NCI-H345 treated with DMSO at 0.1 percent for 48 hours (cell line): ENCODE measurements at regions not wholly inside any gene's neighbourhood (a gene's known extent, or its start where the extent isn't known, plus 50 kb on each side); places are given as distances from the start of the nearest gene placed in this dataset.
"Not testable (repeated sequence)": the region's sequence is repeated elsewhere in the genome, so short reads cannot be mapped to it uniquely, and the experiment has no call there.

Experiments used
- DNase-seq: peaks from one replicate; lab custom pipeline; 2025; ENCODE audit not compliant: unreplicated experiment; lab: John Stamatoyannopoulos, UW

DNA sequence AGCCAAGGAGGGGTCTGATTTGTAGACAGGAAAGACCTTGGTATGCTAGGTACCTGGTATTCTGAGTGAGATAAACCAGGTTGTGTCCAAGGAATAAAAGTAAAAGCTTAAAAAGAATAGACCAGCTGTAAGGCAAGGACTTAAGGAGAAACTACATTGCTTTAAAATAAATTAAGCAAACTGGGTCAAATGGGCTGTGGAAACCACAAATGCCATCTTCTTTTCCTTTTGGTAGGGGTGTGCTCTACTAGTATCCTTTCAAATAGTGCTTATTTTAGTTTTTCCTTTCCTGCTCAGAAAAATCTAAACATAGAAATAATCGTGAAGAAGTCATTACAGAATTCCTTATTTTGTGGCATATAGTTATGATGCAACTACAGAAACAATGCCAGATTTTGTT is 138.6 kb upstream of the KLF12 start:
- no peak for DNase-seq

DNA sequence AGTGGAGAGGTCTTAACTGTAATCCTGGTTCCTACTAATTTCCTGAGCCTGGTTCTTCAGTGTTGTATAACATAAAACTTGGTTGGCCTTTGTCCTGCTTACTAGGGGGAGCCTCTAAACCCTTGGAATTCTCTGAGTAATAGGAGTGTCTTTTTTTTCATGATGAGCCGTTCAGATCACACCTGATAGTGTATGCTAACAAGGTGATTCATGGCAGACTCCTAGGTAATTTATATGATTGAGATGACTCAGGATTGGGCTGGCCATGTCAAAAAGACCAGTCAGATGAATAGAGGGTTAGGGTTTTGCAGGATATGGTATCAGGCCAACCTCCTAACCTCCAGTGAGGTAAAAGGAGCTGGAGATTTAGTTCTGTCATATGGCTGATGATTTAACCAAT is 135.8 kb upstream of the KLF12 start:
- DNase-seq: no peak

DNA sequence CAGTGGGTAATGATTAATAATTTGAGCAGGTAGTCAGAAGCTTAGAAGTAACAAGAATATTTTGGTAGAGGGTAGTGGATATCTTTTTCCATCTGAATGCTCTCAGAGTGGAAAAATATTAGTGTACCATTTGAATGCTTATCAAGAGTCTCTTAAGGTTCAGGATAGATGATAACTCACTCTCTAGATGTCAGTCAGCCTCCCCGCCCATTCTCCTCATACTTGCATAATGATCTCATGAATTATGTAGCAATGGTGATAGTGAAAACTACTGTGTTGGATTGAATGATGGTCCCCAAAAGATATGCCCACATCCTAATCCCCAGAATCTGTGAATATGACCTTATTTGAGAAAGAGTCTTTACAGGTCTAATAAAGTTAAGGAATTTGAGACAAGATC is 132.7 kb upstream of the KLF12 start:
- DNase-seq: no peak

DNA sequence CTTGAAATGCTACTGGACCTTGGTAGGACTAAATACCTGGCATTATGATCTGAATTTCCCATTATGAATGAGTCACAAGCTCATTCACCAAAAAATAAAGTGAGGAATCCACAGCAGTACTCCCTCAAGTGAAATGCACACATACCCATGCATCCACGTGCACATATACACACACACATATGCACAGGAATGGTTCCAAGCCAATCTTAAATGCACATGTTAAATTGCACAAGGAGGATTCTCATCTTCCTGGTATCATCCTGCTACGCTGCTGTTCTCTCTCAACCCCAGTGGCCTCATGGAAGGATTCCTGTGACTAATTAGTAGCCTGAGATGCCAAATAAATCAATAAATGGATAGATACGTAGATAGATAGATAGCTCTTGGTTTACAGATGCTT is 132.1 kb upstream of the KLF12 start:
- no peak for DNase-seq

DNA sequence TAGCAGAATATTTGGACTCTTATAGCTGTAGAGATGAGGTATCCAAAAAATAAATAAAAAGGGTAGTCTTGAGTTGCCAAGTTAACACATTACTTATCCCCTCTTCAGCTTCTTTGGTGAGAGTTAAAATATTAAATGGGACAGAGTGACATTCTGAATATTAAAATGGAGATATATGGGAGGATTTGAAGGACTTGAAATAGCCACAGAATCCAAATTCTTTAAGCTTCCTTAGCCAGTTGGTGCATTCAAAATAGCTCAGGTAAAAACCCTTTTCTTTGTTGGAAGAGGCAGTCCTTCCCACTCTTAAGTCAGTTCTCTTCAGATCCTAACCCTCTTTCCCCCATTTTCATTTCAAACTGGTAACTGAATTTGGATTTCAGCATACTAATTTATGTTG is 130.1 kb upstream of the KLF12 start:
- DNase-seq: no peak

DNA sequence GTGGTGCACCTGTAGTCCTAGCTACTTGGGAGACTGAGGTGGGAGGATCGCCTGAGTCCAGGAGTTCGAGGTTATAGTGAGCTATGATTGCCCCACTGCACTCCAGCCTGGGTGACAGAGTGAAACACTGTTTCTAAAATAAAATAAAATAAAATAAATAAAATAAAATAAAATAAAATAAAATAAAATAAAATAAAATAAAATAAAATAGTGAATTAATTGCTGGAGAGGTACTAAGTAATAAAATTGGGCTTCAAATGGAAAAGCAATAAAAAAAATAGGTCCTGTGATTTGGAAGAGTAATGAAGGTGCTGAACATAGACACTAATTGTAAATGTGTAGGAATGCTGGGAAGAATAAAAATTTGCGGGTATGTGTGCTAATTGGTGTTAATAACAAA is 126.2 kb upstream of the KLF12 start:
- DNase-seq: not testable (repeated sequence)

DNA sequence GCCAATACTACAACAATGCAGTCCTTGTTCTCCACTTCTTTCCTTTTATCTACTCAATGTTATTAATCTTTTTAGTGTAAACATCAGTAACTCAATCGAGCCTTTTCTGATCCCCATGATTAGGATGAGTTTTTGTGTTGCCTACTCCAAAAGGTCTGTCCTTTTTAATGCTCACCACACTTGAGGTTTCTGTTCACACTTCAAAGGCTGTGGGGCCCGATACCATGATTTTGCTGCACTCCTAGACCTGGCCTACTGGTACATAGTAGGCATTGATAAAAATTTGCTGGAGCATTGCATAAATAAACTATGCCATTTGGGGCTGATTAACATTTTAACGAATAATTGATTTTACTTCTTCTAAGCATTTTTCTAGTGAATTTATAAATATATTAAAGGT is 125.4 kb upstream of the KLF12 start:
- DNase-seq: no peak

DNA sequence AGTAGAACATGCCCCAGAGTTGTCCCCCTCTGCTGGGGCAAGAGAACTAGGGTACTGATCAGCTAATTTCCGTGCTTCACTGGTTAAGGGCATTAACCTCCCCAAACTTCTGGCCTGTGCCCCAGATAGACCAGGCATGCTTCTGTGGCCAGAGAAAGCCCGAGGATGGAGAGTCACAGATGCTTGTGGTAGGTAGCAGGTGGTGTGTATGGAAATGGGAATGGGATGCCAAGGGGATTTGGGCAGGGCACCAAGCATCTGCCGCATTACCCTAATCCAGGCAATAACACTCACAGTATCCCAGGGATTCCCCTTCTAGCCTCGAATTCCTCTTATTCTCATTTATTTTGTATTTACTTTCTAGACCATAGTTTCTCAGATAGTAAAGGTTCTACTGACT is 124.8 kb upstream of the KLF12 start:
- DNase-seq: no peak

DNA sequence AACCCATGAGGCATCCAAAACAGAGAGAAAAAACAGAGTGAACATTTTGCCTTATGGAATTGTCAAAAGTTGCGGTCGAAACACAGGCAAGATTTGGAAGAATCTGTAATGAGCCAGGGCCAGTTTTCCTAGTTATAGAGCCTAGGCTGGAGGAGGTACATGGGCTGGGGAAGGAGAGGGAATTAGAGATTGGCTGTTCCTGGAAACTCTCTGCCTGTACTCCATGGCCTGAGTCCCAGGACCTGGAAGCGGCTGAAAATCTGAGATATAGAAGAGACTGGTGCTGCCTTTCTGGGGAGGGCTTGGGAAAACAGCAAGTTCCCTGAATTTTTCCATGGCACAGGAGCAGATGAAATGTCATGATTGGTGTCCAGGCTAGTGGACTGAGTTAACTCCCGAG is 122.8 kb upstream of the KLF12 start:
- DNase-seq: no peak

DNA sequence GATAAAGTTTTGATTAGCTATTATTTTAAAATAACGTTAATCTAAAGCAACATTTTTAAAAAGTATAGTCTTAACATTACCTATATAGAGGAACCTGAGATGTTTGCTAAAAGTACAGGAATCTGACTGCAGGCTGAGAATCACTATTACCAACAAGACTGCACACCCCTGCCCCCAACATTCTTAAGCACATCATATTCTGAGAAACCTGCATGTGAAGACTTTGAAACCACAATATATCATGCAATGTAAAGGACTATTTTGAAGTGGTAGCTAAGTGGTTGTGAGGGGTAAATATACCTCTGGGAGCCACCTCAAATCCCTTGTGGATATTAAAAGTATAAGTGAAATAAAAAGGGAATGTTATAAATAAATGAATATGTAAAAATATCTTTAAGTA is 119.0 kb upstream of the KLF12 start:
- no peak for DNase-seq

DNA sequence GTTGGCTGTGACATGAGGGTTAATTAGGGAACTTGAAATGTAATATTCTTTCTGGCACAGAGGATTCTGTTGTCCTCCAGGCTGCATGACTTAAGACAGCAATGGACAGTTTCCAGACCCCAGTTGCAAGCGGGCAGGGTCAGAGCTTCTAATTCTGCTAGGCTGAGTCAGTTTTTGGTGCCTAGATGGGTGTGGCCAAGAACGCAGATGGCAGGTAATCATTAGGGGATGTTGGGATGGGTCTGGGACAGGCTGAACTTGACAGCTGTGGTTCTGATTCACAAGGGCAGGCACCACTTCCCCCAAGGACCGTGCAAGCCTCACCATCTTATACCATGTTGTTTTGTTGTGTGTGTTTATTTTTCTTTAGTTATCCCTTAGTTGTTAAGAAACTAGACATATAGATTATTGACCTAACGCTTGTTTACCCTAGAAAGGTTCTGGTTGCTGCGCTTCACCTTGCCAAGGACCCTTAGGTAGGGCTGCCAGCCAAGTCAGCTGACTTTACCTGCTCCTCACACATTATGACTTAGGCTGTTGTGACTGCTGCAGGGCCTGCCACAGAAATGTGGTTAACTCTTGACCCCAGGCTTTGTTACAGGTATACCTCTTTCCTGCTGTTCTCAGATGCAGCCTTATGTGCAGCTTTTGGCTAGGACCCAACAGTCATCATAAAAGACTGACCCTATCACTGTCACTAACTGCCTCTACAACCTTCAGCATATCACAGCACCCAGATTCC is 117.7 kb upstream of the KLF12 start:
- no peak for DNase-seq

DNA sequence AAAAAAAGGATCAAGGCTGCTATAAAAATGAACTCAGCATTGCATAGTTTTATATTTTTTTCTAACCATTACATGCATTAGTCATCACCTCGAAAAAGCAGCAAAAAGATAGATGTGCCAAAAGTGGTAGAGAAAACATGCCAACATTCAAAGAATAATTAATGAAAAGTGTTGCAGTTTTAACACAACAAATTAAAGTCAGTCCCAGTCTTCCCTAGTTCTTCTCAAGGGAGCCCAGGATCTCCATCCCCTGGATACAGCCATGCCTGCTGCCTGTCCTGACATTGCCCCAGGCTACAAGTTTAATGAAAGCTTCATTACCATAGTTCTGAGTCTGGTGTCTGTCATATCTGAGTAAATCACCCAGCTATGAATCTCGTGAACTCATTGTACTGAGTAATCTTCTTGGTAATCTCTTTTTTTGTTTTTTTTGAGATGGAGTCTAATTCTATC is 116.6 kb upstream of the KLF12 start:
- DNase-seq: no peak

DNA sequence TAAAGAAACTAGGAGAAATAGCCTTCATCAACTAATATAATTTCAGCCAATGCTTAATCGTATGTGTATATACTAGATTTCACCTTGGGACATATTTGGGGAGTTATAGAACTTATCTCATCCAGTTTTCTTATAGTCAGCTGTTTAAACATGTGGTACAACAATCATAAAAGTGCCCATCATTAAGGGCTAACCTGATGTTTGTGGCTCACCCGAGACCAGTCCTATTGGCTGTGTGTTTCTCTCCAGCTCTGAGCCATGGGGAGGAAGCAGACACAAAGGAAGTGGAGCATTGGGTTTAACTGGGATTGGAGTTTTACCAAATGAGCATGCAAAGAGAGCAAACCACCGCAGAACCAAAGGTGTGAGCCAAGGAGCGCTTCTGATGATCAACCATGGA is 114.3 kb upstream of the KLF12 start:
- DNase-seq: no peak

DNA sequence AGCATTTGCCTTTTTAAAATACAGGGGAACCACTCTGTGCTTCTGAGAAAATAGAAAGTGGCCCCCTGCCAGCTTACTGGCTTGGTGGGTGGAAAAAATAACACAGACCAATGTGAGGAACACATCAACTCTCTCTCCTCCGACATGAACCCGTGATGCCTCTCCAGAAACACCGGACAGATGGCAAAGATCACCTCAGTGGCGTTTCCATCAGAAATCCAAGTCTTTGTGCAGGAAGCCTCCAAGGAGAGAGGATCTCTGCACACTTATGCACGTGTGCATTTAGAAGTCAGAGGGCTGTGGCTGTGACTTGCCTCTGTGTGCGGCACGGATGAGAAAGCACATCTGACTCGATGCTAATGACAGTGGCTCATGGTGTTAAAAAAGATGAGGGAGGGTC is 112.3 kb upstream of the KLF12 start:
- DNase-seq: no peak

DNA sequence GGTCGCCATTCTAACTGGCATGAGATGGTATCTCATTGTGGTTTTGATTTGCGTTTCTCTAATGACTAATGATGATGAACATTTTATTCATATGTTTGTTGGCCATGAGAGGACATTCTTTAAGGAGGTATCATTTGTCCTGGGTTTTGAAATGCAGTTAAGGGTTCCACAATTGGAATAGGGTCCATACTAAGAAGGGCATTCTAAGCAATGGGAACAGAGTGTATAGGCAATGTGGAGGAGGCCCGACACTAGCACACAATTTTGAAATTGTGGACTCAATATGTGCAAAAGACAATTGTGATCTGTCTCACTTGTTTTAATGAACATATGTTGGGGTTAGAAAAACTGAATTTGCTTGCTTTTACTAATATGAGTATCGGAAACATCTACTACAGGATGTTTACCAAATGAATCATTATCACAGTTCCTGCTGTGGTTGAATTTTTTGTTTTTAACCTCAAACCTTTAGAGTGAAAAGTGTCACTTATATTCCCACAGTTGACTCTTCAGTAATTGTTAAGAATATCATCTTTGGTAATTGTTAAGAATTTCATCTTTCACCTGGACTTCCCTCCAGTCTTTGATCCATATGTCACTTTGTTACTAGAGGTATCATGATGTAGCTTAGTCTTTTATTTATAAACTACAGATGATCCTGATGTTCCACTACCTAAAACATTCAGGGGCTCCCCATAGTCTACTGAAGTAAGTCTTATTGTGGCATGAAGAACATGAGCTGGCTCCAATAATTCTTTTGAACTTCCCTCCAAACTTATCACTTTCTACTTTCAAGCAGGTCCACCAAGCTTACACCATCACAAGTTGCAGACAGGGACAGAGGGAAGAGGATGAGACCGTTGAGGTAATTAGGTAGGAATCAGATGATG is 109.7 kb upstream of the KLF12 start:
- DNase-seq: no peak

DNA sequence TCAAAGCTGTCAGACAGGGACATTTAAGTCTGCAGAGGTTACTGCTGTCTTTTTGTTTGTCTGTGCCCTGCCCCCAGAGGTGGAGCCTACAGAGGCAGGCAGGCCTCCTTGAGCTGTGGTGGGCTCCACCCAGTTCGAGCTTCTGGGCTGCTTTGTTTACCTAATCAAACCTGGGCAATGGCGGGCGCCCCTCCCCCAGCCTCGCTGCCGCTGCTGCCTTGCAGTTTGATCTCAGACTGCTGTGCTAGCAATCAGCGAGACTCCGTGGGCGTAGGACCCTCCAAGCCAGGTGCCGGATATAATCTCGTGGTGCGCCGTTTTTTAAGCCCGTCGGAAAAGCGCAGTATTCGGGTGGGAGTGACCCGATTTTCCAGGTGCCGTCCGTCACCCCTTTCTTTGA is 107.1 kb upstream of the KLF12 start:
- DNase-seq: not testable (repeated sequence)

DNA sequence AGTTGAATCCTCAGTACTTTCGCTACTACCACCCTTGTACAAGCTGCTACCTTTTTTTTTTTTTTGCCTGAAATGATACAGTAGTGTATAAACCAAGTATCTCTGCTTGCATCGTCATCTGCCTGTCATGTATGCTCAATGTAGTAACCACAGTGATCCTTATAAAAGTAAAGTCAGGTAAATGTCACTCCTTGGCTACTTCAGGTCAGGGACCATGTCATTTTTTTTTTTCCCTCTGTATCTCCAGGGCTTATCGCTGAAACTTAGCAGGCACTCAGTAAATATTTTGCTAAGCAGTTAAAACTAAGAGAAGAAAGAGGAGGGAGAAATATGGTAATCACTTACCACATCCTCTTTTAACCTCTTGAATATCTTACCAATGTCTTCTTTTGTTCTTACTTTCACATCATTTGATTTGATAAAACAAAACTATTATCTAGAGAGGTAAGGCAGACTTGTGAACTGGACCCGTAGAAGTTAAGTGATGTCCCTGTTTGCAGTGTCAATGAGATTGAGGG is 96.8 kb upstream of the KLF12 start:
- DNase-seq: no peak

DNA sequence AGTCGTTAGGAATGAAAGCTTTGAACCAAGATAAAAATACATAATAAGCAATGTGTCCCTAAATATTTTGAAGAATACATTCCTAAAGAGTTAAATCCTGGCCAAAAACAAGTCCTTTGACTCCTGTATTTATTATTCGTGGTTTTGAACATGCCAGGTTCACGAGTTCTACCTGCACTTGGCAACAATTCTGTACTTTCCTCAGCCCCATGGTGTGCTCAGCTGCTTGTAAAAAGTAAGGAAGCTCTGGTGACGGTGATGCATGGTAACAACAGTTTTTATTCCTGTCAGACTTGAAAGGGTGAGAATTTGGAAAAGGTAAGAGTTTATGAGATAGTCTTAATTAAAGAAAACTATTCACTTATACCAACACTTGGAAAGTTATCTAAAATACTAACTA is 95.0 kb upstream of the KLF12 start:
- DNase-seq: no peak

DNA sequence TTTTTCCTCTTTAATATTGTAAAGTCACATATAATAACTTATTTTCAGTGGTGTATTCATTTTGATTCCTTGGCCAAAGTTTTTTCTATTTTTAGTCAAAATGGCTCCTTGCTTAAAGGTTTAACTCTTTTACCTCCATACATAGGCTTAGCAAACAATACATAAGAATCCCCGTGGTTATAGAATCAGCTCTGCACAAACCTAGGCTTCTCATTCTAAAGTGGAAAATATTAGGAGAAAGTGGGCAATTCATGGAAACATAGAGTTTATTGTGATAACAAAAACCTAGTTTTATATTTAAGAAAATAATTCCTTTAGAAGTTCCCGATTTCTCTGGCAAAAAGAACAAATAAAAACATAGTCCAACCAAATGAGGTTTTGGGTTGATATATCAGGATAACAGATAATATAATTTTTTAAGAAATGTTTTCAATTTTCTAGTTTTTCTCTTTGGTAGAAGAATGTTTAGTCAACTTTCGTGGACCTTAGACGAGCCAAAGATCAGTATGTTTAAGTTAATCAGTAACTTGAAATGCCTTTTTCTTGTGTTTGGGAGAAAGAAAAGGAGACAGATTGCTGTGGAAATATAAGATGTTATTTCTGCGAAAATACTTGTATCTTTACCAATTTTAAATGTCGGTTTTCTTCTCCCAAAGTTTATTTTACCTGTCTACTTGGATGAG is 93.4 kb upstream of the KLF12 start:
- DNase-seq: no peak

DNA sequence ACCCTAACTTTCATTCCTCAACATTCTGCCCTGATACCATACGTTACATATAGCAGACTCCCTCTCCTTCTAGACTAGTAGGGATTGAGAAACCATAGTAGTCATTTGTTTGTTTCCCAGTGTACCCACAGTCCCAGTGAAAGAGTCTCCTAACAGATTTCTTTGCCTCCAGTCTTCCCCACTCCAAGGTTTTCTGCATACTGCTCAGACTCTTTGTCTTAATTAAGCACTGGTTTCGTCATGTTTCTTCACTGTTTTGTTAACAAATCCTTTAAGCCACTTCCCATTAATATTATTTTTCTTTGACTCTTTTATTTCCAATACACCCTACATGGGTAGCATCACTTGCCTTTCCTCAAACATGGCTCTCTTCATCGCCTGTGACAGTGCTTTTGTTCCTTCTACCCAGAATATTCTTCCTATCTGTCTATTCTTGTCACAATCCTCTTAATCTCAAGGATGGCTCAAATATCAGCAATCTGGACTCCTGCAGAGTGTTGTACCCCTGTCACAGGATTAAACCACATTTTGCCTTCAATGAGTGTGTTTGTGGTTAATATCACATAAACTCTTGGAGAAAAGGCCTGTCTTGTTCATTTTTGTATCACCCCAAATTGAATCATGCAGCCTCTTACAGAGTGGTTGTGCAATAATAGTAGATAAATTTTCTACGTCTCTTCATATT is 92.7 kb upstream of the KLF12 start:
- no peak for DNase-seq

DNA sequence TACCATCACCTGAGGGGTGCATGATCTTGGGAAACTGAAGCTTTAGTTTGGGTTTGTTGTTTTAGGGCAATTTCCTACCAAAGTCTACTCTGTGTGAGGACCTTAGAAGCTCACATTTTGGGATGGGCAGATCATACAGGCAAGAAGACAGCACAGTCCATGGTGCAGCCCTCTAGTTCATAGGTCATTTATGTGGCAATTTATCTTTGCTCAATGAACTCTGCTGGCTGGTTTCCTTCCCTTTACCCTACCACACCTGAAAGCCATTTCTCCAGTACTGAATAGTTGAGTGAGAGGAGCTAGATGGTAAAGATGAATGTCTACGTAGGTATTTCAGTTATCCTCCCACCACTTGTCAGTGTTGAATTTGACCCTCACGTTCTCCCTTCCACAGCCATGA is 87.5 kb upstream of the KLF12 start:
- no peak for DNase-seq
